HAP-1 (cell line): ENCODE measurements at regions not wholly inside any gene's neighbourhood (a gene's known extent, or its start where the extent isn't known, plus 50 kb on each side); places are given as distances from the start of the nearest gene placed in this dataset.
"Not testable (repeated sequence)": the region's sequence is repeated elsewhere in the genome, so short reads cannot be mapped to it uniquely, and the experiment has no call there.

ENCODE experiments used
- DNase-seq, 2 experiments: peaks; one replicate each; pipeline ENCODE4 v3.0.0-alpha.2; 2016 to 2020; ENCODE audit warnings: low spot score in 2 of 2
- H3K27me3 ChIP-seq: fragments of 250-450 bp; sonication (Bioruptor Pico); 2 replicates; pipeline ENCODE4 v1.5.1; 2020; ENCODE audit warnings: low read depth, mild to moderate bottlenecking, moderate library complexity
- H3K36me3 ChIP-seq: fragments of 250-450 bp; sonication (Bioruptor Pico); replicated peaks from 2 replicates; pipeline ENCODE4 v1.5.1; 2020; ENCODE audit warnings: mild to moderate bottlenecking
- H3K4me1 ChIP-seq: fragments of 250-450 bp; sonication (Bioruptor Pico); 2 replicates; pipeline ENCODE4 v1.5.1; 2020; ENCODE audit warnings: mild to moderate bottlenecking
- H3K4me3 ChIP-seq: fragments of 250-450 bp; sonication (Bioruptor Pico); 2 replicates; pipeline ENCODE4 v1.5.1; 2020; ENCODE audit warnings: mild to moderate bottlenecking, moderate library complexity
- H3K9me3 ChIP-seq: fragments of 250-450 bp; sonication (Bioruptor Pico); 2 replicates; pipeline ENCODE4 v1.5.1; 2020; ENCODE audit warnings: mild to moderate bottlenecking, moderate library complexity
- in situ Hi-C: fragments of 300-500 bp; cut with MboI; formaldehyde crosslinking; loops from 3 replicates; pipeline ENCODE4 v1.14.3; 2020; ENCODE audit warnings: low sequenced_read_pairs, inconsistent platforms, mixed read lengths

DNA sequence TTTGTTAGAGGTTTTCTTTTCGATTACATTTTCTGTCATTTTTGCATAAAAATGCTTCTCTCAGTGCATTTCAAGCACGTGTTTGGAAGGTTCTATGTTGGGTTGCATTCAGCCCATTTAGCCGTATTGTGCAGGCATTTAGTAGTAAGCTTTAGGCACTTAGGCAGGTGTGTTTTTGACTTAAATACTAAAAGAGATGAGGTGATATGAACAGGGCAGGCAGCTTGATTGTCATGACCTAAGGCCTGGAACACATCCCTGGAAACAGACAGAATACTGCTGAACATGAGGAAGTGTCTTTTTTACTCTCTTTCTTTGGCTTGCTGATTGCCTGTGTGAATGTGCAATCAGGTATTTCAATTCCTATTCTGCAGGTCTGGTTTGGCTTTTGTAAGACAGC, 610.5 kb upstream of the MAN1A1 start:
- no peaks in the 10 kb centered on the region for H3K27me3 ChIP-seq
- H3K36me3 ChIP-seq, result no peaks in the 10 kb centered on the region
- in situ Hi-C loops, result no loop called here
- H3K9me3 ChIP-seq, result no peaks in the 10 kb centered on the region
- no peak overlapping the region for H3K4me3 ChIP-seq
- H3K4me1 ChIP-seq, result no peaks in the 10 kb centered on the region; the same call in 1 of the 2 replicates
- peak; percentile 18 to 37 for DNase-seq

DNA sequence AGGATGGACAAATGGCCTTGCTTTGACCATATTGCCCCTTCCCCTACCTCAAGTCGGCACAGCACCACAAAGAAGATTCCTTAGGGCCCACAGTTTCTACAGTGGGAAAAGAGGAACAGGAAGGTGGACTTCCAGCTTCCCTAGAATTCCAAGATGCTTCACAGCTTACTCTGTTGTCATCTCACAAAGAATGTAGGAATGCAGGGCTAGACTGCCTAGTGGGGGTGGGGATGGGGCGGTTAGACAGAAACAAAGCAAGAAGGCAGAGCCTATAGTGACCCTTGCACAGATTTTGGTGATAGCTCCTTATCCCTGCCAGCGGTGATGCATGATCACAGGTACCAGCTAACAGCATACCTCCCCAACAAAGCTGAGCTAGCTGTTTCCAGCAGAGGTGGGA, 607.6 kb upstream of the MAN1A1 start:
- Histone ChIP-seq H3K4me1 (no peaks in the 10 kb centered on the region; the same call in 1 of the 2 replicates), H3K9me3 (no peaks in the 10 kb centered on the region), H3K27me3 (no peaks in the 10 kb centered on the region), H3K36me3 (no peaks in the 10 kb centered on the region), H3K4me3 (no peak overlapping the region)
- in situ Hi-C loops, result no loop called here
- DNase-seq, result no peak

DNA sequence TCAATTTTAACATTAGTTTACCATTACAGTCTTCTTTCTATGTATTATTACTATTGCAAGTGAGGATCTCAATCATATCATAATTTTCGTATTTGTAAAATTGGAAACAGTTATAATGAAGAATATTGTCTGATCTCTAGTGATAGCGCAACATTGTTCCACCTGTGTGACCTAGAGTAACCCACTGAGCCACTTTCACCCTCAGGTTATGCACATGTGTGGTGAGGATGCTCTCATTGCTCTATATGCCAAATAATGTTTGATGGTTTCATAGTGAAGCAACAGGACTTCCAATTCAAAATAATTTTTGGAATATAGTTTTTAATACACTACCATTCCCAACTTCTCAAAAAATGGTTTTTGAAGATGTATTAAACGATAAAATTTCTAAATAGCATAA, 603.1 kb upstream of the MAN1A1 start:
- H3K36me3 ChIP-seq, result no peaks in the 10 kb centered on the region
- no peaks in the 10 kb centered on the region for H3K9me3 ChIP-seq
- no peaks in the 10 kb centered on the region for H3K27me3 ChIP-seq
- H3K4me1 ChIP-seq, result no peaks in the 10 kb centered on the region
- no peak overlapping the region for H3K4me3 ChIP-seq
- DNase-seq, result no peak
- in situ Hi-C loops, result no loop called here

DNA sequence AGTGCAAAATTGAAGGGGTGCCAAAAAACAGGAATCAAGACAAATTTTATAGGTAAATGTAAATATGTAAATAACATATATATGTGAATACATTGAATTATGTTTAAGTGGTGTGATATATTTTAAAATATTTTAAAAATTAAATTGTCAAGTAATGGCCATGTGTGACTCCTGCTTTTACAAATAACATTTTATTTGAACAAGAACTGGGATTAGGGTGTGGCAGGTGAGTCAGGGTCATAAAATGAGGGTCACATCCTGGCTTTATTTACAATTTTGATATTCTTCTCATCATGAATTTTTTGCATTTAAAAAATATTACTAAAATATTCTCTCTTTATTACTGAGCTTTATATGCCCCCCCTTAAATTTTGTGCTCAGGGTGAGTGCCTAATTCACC, 601.1 kb upstream of the MAN1A1 start:
- in situ Hi-C loops, result no loop called here
- DNase-seq, result no peak
- Histone ChIP-seq H3K27me3 (no peaks in the 10 kb centered on the region), H3K36me3 (no peaks in the 10 kb centered on the region), H3K4me3 (no peak overlapping the region), H3K4me1 (no peaks in the 10 kb centered on the region), H3K9me3 (no peaks in the 10 kb centered on the region)

DNA sequence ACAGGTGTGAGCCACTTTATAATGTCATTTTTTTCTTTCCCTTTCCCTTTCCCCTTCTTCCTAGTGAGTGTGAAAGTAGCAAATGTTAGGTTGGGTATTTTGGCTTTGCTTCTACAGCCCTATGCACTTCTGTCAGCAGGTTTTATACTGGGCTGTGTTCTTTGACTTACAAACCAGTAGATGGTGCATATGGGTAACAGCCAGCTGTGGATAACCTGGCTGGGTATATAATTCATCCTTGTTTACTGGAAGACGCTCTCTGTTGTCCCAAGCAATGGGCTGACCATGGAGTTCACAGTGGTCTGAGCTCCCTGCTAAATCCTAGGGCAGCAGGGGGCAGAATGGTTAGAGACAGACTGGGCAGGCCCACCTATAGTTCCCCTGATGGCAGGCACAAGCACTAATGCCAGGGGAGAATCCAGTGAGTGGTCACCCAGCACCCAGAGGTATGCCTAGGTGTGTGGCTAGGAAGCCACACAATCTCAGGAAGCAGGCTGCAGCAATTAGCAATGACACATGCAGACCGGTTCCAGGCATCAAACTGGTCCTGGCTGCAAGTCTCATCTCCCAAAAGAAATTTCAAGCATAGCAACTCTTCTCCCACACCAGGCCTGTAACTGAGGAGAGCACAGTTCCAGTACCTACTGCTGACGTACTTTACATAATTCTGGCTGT, 592.7 kb upstream of the MAN1A1 start:
- H3K36me3 ChIP-seq, result no peaks in the 10 kb centered on the region
- no peaks in the 10 kb centered on the region for H3K4me1 ChIP-seq
- H3K27me3 ChIP-seq, result no peaks in the 10 kb centered on the region
- H3K4me3 ChIP-seq, result no peak overlapping the region
- in situ Hi-C loops, result no loop called here
- no peak for DNase-seq
- no peaks in the 10 kb centered on the region for H3K9me3 ChIP-seq

DNA sequence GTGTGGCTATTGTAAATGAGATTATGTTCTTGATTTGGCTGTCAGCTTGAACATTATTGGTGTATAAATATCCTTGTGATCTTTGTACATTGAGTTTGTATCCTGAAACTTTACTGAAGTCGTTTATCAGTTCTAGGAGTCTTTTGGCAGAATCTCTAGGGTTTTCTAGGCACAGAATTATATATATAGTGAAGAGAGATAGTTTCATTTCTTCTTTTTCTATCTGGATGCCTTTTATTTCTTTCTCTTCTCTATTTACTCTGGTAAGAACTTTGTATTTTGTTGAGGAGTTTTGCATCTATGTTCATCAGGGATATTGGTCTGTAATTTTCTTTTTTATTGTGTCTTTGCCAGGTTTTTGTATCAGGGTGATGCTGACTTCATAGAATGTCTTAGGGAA, 589.2 kb upstream of the MAN1A1 start:
- Histone ChIP-seq H3K4me1 (no peaks in the 10 kb centered on the region), H3K4me3 (no peak overlapping the region), H3K27me3 (no peaks in the 10 kb centered on the region), H3K9me3 (no peaks in the 10 kb centered on the region), H3K36me3 (no peaks in the 10 kb centered on the region)
- in situ Hi-C loops, result no loop called here
- DNase-seq, result no peak

DNA sequence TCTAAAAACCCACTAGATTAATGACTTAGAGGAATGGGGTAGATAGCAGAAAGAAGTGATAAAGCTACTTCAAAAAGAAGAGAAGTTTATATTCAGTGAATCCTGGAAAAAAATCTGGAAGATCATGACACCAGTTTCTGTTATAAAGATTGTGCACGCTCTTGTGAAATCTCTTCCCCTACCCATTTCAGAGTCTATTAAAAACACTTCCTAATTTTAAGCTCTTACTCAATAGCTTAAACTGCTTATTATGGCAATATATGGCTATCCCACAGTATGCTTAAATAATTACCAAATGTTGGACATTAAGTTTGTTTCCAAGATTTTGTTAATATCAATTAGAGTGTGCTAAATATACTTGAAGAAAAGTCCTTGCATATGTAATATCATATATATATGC, 585.3 kb upstream of the MAN1A1 start:
- Histone ChIP-seq H3K36me3 (no peaks in the 10 kb centered on the region), H3K27me3 (no peaks in the 10 kb centered on the region), H3K4me1 (no peaks in the 10 kb centered on the region), H3K9me3 (no peaks in the 10 kb centered on the region), H3K4me3 (no peak overlapping the region)
- no peak for DNase-seq
- in situ Hi-C loops, result no loop called here

DNA sequence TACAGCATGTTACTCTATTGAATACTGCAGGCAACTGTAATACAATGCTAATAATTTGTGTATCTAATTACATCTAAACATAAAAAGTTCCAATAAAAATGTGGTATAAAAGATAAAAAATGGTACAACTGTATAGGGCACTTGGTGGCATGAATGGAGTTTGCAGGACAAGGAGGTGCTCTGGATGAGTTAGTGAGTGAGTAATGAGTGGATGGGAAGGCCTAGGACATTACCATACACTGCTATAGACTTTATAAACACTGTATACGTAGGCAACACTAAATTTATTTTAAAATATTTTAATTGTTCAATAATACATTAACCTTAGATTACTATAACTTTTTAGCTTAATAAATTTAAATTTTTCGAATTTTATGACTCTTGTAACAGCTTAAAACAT, 579.6 kb upstream of the MAN1A1 start:
- no peak for DNase-seq
- no peaks in the 10 kb centered on the region for H3K4me1 ChIP-seq
- H3K9me3 ChIP-seq, result no peaks in the 10 kb centered on the region
- no peaks in the 10 kb centered on the region for H3K27me3 ChIP-seq
- H3K4me3 ChIP-seq, result no peak overlapping the region
- in situ Hi-C loops, result no loop called here
- H3K36me3 ChIP-seq, result no peaks in the 10 kb centered on the region

DNA sequence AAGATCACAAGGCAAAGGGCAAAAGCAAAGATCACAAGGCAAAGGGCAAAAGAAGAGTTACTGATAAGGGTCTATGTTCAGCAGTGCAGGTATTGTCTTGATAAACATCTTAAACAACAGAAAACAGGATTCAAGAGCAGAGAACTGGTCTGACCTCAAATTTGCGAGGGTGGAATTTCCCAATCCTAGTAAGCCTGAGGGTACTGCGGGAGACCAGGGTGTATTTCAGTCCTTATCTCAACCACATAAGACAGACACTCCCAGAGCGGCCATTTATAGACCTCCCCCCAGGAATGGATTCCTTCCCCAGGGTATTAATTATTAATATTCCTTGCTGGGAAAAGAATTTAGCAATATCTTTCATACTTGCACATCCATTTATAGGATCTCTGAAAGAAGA, 575.3 kb upstream of the MAN1A1 start:
- H3K4me1 ChIP-seq, H3K27me3 ChIP-seq, H3K9me3 ChIP-seq, in situ Hi-C loops, H3K36me3 ChIP-seq, DNase-seq, H3K4me3 ChIP-seq: not testable (repeated sequence)

DNA sequence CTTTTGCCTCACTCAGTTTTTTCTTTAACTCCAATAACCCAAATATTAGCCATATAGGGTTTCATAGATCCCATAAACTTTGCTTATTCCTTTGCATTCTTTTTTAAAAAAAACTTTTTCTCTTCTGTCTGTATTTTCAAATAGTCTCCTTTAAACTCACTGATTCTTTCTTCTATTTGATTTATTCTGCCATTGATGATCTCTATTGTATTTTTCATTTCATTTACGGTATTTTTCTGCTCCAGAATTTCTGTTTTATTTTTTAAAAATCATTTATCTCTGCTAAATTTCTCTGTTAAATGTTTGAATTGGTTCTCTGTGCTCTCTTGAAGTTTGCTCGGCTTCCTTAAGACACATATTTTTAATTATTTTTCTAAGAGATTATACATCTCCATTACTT, 573.3 kb upstream of the MAN1A1 start:
- no peaks in the 10 kb centered on the region for H3K27me3 ChIP-seq
- no peaks in the 10 kb centered on the region for H3K9me3 ChIP-seq
- no peaks in the 10 kb centered on the region for H3K36me3 ChIP-seq
- in situ Hi-C loops, result no loop called here
- no peaks in the 10 kb centered on the region for H3K4me1 ChIP-seq
- no peak for DNase-seq
- no peak overlapping the region for H3K4me3 ChIP-seq

DNA sequence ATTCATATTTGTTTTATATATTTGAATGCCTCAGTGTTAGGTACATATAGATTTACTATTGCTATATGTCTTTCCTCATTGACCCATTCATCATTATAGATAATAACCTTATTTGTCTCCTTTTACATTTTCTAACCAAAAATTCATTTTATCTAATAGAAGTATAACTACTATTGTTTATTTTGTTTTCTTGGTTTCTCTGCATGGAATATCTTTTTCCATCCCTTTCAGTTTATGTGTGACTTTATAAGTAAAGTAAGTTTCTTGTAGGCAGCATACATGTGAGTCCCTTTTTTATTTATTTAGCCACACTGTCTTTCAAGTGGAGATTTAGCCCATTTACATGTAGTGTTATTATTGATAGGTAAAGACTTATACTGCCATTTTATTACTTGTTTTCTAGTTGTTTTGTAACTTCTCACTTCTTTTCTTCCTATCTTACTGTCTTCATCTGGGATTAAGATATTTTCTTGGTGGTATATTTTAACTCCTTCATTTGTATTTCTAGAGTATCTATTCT, 572.0 kb upstream of the MAN1A1 start:
- no peaks in the 10 kb centered on the region for H3K27me3 ChIP-seq
- H3K9me3 ChIP-seq, result no peaks in the 10 kb centered on the region
- no peak overlapping the region for H3K4me3 ChIP-seq
- in situ Hi-C loops, result no loop called here
- H3K36me3 ChIP-seq, result no peaks in the 10 kb centered on the region
- DNase-seq, result no peak
- H3K4me1 ChIP-seq, result no peaks in the 10 kb centered on the region

DNA sequence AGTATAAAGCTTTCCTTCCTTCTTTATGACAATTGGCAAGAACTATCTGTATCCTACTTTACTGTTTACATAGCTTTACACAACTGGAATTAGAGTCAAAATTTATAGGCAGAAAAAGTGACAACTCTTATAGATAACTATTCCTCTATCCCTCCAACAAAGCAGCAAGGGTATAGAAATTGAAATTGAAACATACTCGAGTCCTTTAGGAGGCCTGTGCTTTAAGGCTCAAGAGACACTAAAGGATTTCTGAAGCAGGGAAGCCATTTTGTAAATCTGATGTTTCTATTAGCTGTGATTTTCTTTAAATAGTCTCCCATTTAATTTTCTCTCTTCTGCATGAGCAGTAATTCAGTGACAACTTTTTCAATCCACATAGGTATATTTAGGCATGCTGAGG, 567.6 kb upstream of the MAN1A1 start:
- Histone ChIP-seq H3K4me1 (no peaks in the 10 kb centered on the region; the same call in 1 of the 2 replicates), H3K36me3 (no peaks in the 10 kb centered on the region), H3K27me3 (no peaks in the 10 kb centered on the region), H3K4me3 (no peak overlapping the region), H3K9me3 (no peaks in the 10 kb centered on the region)
- in situ Hi-C loops, result no loop called here
- no peak for DNase-seq

DNA sequence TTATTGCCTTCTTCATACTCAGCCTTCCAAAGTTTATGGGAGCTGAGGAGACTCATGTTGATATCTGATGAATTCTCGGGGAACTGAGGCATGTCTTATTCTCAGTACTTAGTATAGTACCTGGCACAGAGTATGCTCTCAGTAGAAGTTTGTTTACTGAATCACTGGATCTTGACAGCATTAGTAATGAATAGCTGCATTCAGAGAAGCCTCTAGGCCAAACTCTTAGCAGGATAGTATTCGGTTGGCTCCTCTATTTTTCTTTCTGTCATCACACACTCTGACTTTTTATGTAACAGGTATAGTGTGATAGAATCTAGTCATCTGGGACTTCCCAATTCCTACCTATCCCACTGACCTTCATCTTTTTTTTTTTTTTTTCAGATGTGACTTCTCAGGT, 566.4 kb upstream of the MAN1A1 start:
- H3K9me3 ChIP-seq, result no peaks in the 10 kb centered on the region
- H3K27me3 ChIP-seq, result no peaks in the 10 kb centered on the region
- in situ Hi-C loops, result no loop called here
- H3K4me1 ChIP-seq, result no peaks in the 10 kb centered on the region; the same call in 1 of the 2 replicates
- H3K4me3 ChIP-seq, result no peak overlapping the region
- DNase-seq, result no peak
- no peaks in the 10 kb centered on the region for H3K36me3 ChIP-seq

DNA sequence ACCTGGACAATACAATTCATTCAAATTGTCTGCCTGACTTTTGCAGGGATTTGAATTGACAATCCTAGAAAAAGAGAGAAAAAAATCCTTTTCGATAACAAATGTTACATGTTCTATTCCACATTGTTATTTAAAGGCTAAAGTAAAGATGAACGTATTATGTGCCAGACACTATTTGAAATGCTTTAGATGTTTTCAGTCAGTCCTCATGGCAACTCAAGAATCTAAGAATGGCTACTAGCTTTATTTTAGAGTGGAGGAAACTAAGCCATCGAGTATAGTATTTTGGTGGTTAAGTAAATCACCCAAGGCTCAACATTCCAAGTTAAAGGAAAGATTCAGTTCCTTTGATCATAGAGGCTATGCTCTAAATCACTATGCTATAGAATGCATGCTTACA, 558.6 kb upstream of the MAN1A1 start:
- H3K4me3 ChIP-seq, result no peak overlapping the region
- no peaks in the 10 kb centered on the region for H3K4me1 ChIP-seq
- no peak for DNase-seq
- H3K36me3 ChIP-seq, result no peaks in the 10 kb centered on the region
- no peaks in the 10 kb centered on the region for H3K9me3 ChIP-seq
- H3K27me3 ChIP-seq, result no peaks in the 10 kb centered on the region
- in situ Hi-C loops, result no loop called here

DNA sequence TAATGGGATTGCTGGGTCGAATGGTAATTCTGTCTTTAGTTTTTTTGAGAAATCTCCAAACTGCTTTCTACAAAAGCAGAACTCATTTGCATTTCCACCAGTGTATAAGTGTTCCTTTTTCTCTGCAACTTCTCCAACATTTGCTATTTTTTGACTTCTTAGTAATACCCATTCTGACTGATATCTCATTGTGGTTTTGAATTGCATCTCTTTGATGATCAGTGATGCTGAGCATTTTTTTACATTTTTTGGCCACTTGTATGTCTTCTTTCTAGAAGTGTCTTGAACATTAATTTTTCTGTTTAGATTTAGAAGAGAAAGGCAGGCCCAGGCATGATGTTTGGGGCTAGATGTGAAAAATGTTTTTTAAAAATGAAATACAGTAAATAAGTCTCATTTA, 553.1 kb upstream of the MAN1A1 start:
- H3K36me3 ChIP-seq, result no peaks in the 10 kb centered on the region
- in situ Hi-C loops, result no loop called here
- no peak for DNase-seq
- H3K27me3 ChIP-seq, result 0 out of 2 replicates have a peak, but pooled peaks cover 5% of the 10 kb centered on the region
- no peaks in the 10 kb centered on the region for H3K9me3 ChIP-seq
- no peaks in the 10 kb centered on the region for H3K4me1 ChIP-seq
- H3K4me3 ChIP-seq, result no peak overlapping the region
